Trophoblast cell (in vitro differentiated cells and primary cell): ENCODE measurements at regions not wholly inside any gene's neighbourhood (a gene's known extent, or its start where the extent isn't known, plus 50 kb on each side); places are given as distances from the start of the nearest gene placed in this dataset.

Source experiments
- DNase-seq, 2 donors: peaks; one replicate each; pipeline ENCODE4 v3.0.0-alpha.2; 2016
- H2AFZ ChIP-seq: 2 replicates; pipeline ENCODE4 v1.6.1; 2013; ENCODE audit warnings: low read length, moderate library complexity, mild to moderate bottlenecking; ENCODE audit not compliant: insufficient read depth, poor library complexity
- H2AK5ac ChIP-seq: 2 replicates; pipeline ENCODE4 v1.6.1; 2013; ENCODE audit warnings: mild to moderate bottlenecking, low read length
- H2BK120ac ChIP-seq: 2 replicates; pipeline ENCODE4 v1.6.1; 2013; ENCODE audit warnings: low read length, mild to moderate bottlenecking, moderate library complexity; ENCODE audit not compliant: insufficient read depth, poor library complexity
- H2BK12ac ChIP-seq: 2 replicates; pipeline ENCODE4 v1.6.1; 2013; ENCODE audit warnings: mild to moderate bottlenecking, low read length, moderate library complexity
- H2BK5ac ChIP-seq: 2 replicates; pipeline ENCODE4 v1.6.1; 2013; ENCODE audit warnings: low read length, low read depth, moderate library complexity, mild to moderate bottlenecking; ENCODE audit not compliant: poor library complexity
- H3K14ac ChIP-seq: 2 replicates; pipeline ENCODE4 v1.6.1; 2013; ENCODE audit warnings: mild to moderate bottlenecking, low read length
- H3K18ac ChIP-seq: 2 replicates; pipeline ENCODE4 v1.6.1; 2013; ENCODE audit warnings: mild to moderate bottlenecking, low read length
- H3K23ac ChIP-seq: 2 replicates; pipeline ENCODE4 v1.6.1; 2013; ENCODE audit warnings: low read length
- H3K27ac ChIP-seq: 2 replicates; pipeline ENCODE4 v1.5.1; 2013; ENCODE audit warnings: low read depth, mild to moderate bottlenecking, inconsistent platforms, low read length, moderate library complexity
- H3K27me3 ChIP-seq: 2 replicates; pipeline ENCODE4 v1.6.1; 2013; ENCODE audit warnings: inconsistent platforms, mild to moderate bottlenecking, low read length, moderate library complexity; ENCODE audit not compliant: insufficient read depth
- H3K36me3 ChIP-seq, 2 experiments: 1 replicate in 1 of 2; 2 replicates in 1 of 2; pipeline ENCODE4 v1.6.1; 2013; ENCODE audit warnings: low read length in 2 of 2, mild to moderate bottlenecking in 2 of 2, moderate library complexity in 1 of 2; ENCODE audit not compliant: insufficient read depth in 2 of 2, control insufficient read depth in 1 of 2
- H3K4ac ChIP-seq: 2 replicates; pipeline ENCODE4 v1.6.1; 2013; ENCODE audit warnings: low read depth, mild to moderate bottlenecking, low read length, moderate library complexity
- H3K4me1 ChIP-seq, 2 experiments: 1 replicate in 1 of 2; 2 replicates in 1 of 2; pipeline ENCODE4 v1.6.1; 2013; ENCODE audit warnings: low read length in 2 of 2, mild to moderate bottlenecking in 2 of 2, moderate library complexity in 1 of 2; ENCODE audit not compliant: insufficient read depth in 2 of 2, control insufficient read depth in 1 of 2
- H3K4me2 ChIP-seq: 2 replicates; pipeline ENCODE4 v1.6.1; 2013; ENCODE audit warnings: inconsistent platforms, mild to moderate bottlenecking, low read length, moderate library complexity
- H3K4me3 ChIP-seq: 2 replicates; pipeline ENCODE4 v1.5.1; 2013; ENCODE audit warnings: mild to moderate bottlenecking, low read depth, low read length, inconsistent platforms
- H3K79me1 ChIP-seq: one replicate; pipeline ENCODE4 v1.6.1; 2013; ENCODE audit warnings: low read length
- H3K79me2 ChIP-seq: 2 replicates; pipeline ENCODE4 v1.6.1; 2013; ENCODE audit warnings: low read length, mild to moderate bottlenecking; ENCODE audit not compliant: control insufficient read depth, insufficient read depth, poor library complexity
- H3K9ac ChIP-seq: 2 replicates; pipeline ENCODE4 v1.6.1; 2013; ENCODE audit warnings: mild to moderate bottlenecking, low read length
- H3K9me3 ChIP-seq: 2 replicates; pipeline ENCODE4 v1.6.1; 2013; ENCODE audit warnings: low read depth, mild to moderate bottlenecking, control low read depth, inconsistent platforms, low read length; ENCODE audit not compliant: insufficient read depth
- H4K12ac ChIP-seq: 2 replicates; pipeline ENCODE4 v1.6.1; 2013; ENCODE audit warnings: low read depth, mild to moderate bottlenecking, low read length, moderate library complexity
- H4K8ac ChIP-seq: 2 replicates; pipeline ENCODE4 v1.6.1; 2013; ENCODE audit warnings: low read depth, mild to moderate bottlenecking, low read length, moderate library complexity
- H4K91ac ChIP-seq: one replicate; pipeline ENCODE4 v1.6.1; 2013; ENCODE audit warnings: low read depth, mild to moderate bottlenecking, low read length, moderate library complexity
- WGBS: extraction: QIAGEN DNeasy Blood & Tissue Kit; methylation state at CpG from one replicate; pipeline ENCODE4 v1.1.7; 2013; ENCODE audit warnings: missing lambda C conversion rate; ENCODE audit not compliant: insufficient read length, insufficient coverage; ENCODE audit errors: extremely low coverage; 5-methylcytosine and 5-hydroxymethylcytosine counted together

GRCh38 chr2:88857274-88857741 lies 165.8 kb downstream of the RPIA start:
- Histone ChIP-seq H4K12ac (no peak overlapping the region), H3K9ac (no peak overlapping the region), H3K14ac (no peak overlapping the region), H4K8ac (no peak overlapping the region), H3K23ac (no peak overlapping the region), H3K4me1 (peaks cover 2 to 3% of the 10 kb centered on the region in 2 experiments), H3K9me3 (peaks cover 2% of the 10 kb centered on the region), H2BK12ac (no peak overlapping the region), H3K4me3 (no peak overlapping the region), H3K79me1 (no peaks in the 10 kb centered on the region), H3K4ac (no peak overlapping the region), H2AK5ac (no peak overlapping the region), H3K27me3 (no peaks in the 10 kb centered on the region), H3K27ac (no peak overlapping the region), H2BK5ac (no peak overlapping the region), H2BK120ac (no peak overlapping the region), H4K91ac (no peak overlapping the region), H2AFZ (no peak overlapping the region), H3K79me2 (peaks cover 2% of the 10 kb centered on the region), H3K36me3 (no peaks in the 10 kb centered on the region), H3K4me2 (no peak overlapping the region), H3K18ac (no peak overlapping the region)
- no CpG with 5 or more reads among the region's 9 CpGs for WGBS
- no peak for DNase-seq

GRCh38 chr2:88857951-88858411 lies 166.5 kb downstream of the RPIA start:
- Histone ChIP-seq H3K9me3 (peaks cover 2% of the 10 kb centered on the region), H3K4ac (no peak overlapping the region), H2BK5ac (no peak overlapping the region), H3K27me3 (no peaks in the 10 kb centered on the region), H3K79me2 (peaks cover 2% of the 10 kb centered on the region), H2AFZ (peak overlapping the region; percentile 10), H3K4me1 (peaks cover 2 to 3% of the 10 kb centered on the region in 2 experiments), H3K9ac (no peak overlapping the region), H3K4me2 (no peak overlapping the region), H3K79me1 (no peaks in the 10 kb centered on the region), H2BK120ac (no peak overlapping the region), H4K91ac (no peak overlapping the region), H3K18ac (no peak overlapping the region), H2BK12ac (no peak overlapping the region), H4K12ac (no peak overlapping the region), H3K36me3 (no peaks in the 10 kb centered on the region), H3K4me3 (no peak overlapping the region), H3K27ac (no peak overlapping the region), H3K14ac (no peak overlapping the region), H3K23ac (no peak overlapping the region), H2AK5ac (no peak overlapping the region), H4K8ac (no peak overlapping the region)
- peak; percentile 54 to 64 for DNase-seq
- WGBS = no CpG with 5 or more reads among the region's 7 CpGs

- H3K23ac ChIP-seq = no peak overlapping the region
- H3K36me3 ChIP-seq = no peaks in the 10 kb centered on the region
- no peak overlapping the region for H3K27ac ChIP-seq
- H4K12ac ChIP-seq = no peak overlapping the region
- no peak overlapping the region for H4K8ac ChIP-seq
- H3K79me2 ChIP-seq = peaks cover 2% of the 10 kb centered on the region
- H3K14ac ChIP-seq = no peak overlapping the region
- no peaks in the 10 kb centered on the region for H3K27me3 ChIP-seq
- no peak overlapping the region for H4K91ac ChIP-seq
- WGBS = no CpG with 5 or more reads among the region's 16 CpGs
- H2AK5ac ChIP-seq = no peak overlapping the region
- no peak overlapping the region for H2AFZ ChIP-seq
- H3K4me1 ChIP-seq = peaks cover 2 to 3% of the 10 kb centered on the region in 2 experiments
- no peak for DNase-seq
- H3K9me3 ChIP-seq = peaks cover 2% of the 10 kb centered on the region
- H3K18ac ChIP-seq = no peak overlapping the region
- H2BK120ac ChIP-seq = no peak overlapping the region
- no peak overlapping the region for H3K4me3 ChIP-seq
- H3K9ac ChIP-seq = no peak overlapping the region
- H3K79me1 ChIP-seq = no peaks in the 10 kb centered on the region
- H2BK5ac ChIP-seq = no peak overlapping the region
- H3K4me2 ChIP-seq = no peak overlapping the region
- no peak overlapping the region for H2BK12ac ChIP-seq
- H3K4ac ChIP-seq = no peak overlapping the region
Observed at GRCh38 chr2:88859461-88859860, 168.0 kb downstream of the RPIA start.

GRCh38 chr2:88860421-88861075 lies 169.1 kb downstream of the RPIA start:
- Histone ChIP-seq H2BK5ac (no peak overlapping the region), H3K79me1 (no peaks in the 10 kb centered on the region), H3K4me2 (no peak overlapping the region), H4K8ac (no peak overlapping the region), H4K12ac (no peak overlapping the region), H3K79me2 (peaks cover 2% of the 10 kb centered on the region), H2BK120ac (no peak overlapping the region), H2BK12ac (no peak overlapping the region), H3K27ac (no peak overlapping the region), H3K4me3 (no peak overlapping the region), H3K18ac (no peak overlapping the region), H2AFZ (no peak overlapping the region), H3K9me3 (peaks cover 2% of the 10 kb centered on the region), H3K27me3 (no peaks in the 10 kb centered on the region), H3K14ac (no peak overlapping the region), H2AK5ac (no peak overlapping the region), H4K91ac (no peak overlapping the region), H3K23ac (no peak overlapping the region), H3K4me1 (peaks cover 2 to 3% of the 10 kb centered on the region in 2 experiments), H3K9ac (no peak overlapping the region), H3K36me3 (no peaks in the 10 kb centered on the region), H3K4ac (no peak overlapping the region)
- WGBS = no CpG with 5 or more reads among the region's 11 CpGs
- DNase-seq = no peak
